ENCODE measurements at regions not wholly inside any gene's neighbourhood (a gene's known extent, or its start where the extent isn't known, plus 50 kb on each side); places are given as distances from the start of the nearest gene placed in this dataset.
"Not testable (repeated sequence)": the region's sequence is repeated elsewhere in the genome, so short reads cannot be mapped to it uniquely, and the experiment has no call there.

DNA sequence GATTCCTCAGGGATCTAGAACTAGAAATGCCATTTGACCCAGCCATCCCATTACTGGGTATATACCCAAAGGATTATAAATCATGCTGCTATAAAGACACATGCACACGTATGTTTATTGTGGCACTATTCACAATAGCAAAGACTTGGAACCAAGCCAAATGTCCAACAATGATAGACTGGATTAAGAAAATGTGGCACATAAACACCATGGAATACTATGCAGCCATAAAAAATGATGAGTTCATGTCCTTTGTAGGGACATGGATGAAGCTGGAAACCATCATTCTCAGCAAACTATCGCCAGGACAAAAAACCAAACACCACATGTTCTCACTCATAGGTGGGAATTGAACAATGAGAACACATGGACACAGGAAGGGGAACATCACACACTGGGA is 296.3 kb downstream of the DLEU7 start:
- TF ChIP-seq, protein P1, sequence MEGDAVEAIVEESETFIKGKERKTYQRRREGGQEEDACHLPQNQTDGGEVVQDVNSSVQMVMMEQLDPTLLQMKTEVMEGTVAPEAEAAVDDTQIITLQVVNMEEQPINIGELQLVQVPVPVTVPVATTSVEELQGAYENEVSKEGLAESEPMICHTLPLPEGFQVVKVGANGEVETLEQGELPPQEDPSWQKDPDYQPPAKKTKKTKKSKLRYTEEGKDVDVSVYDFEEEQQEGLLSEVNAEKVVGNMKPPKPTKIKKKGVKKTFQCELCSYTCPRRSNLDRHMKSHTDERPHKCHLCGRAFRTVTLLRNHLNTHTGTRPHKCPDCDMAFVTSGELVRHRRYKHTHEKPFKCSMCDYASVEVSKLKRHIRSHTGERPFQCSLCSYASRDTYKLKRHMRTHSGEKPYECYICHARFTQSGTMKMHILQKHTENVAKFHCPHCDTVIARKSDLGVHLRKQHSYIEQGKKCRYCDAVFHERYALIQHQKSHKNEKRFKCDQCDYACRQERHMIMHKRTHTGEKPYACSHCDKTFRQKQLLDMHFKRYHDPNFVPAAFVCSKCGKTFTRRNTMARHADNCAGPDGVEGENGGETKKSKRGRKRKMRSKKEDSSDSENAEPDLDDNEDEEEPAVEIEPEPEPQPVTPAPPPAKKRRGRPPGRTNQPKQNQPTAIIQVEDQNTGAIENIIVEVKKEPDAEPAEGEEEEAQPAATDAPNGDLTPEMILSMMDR (IDR thresholded peaks at IDR 0.05) = not testable (repeated sequence)
- not testable (repeated sequence) for TF ChIP-seq POLR2A (IDR thresholded peaks at IDR 0.05)
